HG03060 (cell line): ENCODE measurements at regions not wholly inside any gene's neighbourhood (a gene's known extent, or its start where the extent isn't known, plus 50 kb on each side); places are given as distances from the start of the nearest gene placed in this dataset.

Experiments
- ATAC-seq: cut with Tn5 transposase; IDR thresholded peaks from one replicate; pipeline ENCODE4 v1.9.1; 2021; ENCODE audit warnings: low read depth, moderate number of reproducible peaks; ENCODE audit not compliant: unreplicated experiment

- no peak for ATAC-seq
Measured at GRCh38 chr1:98221923-98222322, 301.1 kb upstream of the DPYD start.

DNA sequence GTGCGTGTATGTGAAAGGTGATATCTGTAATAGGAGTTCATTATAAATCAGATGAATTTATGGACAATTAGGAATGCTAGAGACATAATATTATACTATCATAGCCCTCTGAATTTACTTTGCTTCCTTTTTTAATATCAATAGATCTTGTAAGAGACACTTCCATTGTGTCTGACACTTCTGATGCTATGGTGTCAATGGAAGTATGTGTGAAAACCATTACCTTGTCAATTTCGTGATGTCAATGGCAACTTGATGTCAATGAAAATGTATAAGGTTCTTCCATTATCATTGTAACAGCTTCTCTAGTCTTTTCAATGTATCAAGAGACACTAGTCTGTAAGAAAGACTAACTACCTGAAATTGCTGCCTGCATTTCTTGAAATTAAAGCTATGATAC is 296.8 kb upstream of the DPYD start:
- ATAC-seq = no peak

DNA sequence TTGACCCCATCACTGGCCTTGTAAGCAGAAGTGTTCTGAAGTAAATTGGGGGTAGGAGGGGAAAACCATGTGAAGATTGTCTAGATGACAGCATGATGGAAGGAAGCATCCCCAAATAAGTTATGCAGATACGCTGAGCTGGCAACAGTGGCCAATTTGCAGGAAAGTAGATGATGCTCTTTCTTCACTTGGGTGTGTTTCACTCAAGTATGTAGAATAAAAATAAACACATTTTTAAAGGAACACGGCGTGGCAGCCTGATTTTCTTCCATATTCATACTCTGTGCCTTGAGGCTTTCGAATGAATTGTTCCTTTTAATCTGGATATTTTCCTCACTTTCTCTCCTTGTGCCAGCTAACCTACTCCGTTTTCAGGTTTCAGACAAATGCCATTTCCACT is 295.5 kb upstream of the DPYD start:
- ATAC-seq = no peak

GRCh38 chr1:98211271-98211845 is 290.5 kb upstream of the DPYD start:
- ATAC-seq = no peak

- ATAC-seq = no peak
Measured at GRCh38 chr1:98210563-98210962, 289.7 kb upstream of the DPYD start.

- ATAC-seq = no peak
Measured at GRCh38 chr1:98210064-98210463, 289.2 kb upstream of the DPYD start.

- ATAC-seq = no peak
Measured at GRCh38 chr1:98205291-98206017, 284.6 kb upstream of the DPYD start.

DNA sequence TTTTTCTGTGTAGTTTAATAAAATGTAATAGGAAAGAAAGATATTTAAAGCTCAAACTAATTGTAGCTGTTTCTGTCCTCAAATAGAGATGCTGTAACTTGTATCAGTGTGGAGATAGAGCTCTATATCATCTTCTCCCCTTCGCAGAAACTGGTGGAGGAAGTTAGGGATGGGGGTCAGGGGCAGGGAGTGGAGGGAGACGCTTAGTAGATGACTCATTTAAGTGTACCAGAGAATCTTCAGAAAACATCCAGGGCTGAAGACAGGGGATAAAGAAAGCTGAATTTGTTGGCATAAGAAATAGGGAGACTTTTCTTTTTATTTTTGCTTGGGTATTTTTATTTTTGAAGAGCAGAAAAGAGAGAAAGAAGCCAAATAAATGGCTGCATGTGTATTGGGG is 282.6 kb upstream of the DPYD start:
- no peak for ATAC-seq

GRCh38 chr1:98201666-98202081 is 280.8 kb upstream of the DPYD start:
- no peak for ATAC-seq

DNA sequence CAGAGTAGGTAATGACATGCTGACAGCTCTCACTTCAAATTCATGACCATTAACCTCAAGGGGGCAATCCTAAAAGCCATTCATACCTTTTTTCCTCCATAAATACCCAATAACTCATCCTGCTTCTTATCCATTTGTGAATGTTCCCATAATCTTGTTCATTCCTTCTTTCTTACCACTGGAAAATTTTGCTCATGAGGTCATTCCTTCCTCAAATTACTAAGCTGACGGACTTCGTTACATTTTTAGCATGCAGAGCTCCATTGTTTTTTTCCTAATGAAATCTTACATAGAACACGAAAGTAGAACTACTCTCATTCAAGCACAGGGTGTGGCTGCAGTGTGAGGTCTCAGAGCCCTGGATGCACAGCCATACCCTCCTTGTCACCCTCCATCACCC is 276.5 kb upstream of the DPYD start:
- ATAC-seq = no peak

DNA sequence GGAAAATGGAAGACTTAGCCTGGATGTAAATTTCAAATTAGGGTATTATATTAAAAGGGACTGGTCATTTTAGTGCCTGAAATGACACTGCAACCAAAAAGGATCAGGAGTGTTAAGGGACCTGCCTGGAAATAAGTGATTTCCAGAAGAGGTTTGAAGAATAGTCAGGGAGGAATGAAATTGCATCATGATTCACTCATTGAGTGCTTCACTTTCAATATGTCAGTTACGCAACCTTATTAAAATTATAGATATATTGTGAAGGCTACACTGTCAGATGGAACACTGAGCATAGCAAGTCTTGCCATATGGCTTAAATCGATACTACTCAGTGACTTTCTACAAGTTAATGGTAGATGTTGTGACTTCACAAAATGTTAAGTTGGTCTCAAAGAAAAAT is 275.2 kb upstream of the DPYD start:
- ATAC-seq = no peak

DNA sequence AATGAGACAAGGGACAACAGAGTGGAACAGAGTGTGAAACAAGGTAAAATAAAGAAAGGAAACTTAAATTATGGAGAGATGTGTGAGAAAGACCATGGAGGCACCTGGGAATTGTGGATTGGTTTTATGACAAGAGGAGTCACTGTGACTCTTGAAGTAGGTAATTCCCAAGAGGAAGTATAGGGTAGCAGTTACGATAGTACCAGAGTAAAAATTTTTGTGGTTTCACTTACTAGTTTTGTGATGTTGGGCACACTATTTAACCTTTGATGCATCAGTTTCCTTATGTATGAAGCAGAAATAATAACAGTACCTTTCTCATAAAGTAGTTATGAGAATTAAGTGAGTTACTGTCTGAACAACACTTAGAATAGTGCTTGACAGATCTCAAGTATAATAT is 267.9 kb upstream of the DPYD start:
- no peak for ATAC-seq

DNA sequence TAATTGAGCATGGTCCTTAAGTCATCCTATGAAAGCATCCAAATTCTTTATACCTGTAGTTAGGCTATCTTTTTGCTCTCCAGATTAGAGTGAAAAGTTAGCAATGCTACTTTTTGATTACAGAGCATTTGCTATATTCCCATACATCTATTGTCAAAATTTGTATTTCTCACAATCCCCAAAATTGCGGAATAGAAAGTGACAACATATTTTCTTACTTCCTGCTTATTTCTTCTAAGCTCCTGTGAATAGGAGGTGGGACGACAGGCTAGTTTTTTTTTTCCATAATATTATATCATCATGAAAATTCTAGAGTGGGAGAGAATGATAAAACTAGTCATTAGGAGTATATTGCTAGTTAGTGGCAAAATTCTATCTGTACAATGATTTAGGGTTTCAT is 264.0 kb upstream of the DPYD start:
- ATAC-seq = no peak

GRCh38 chr1:98181036-98181764 is 260.4 kb upstream of the DPYD start:
- no peak for ATAC-seq

- no peak for ATAC-seq
Measured at GRCh38 chr1:98179151-98179773, 258.4 kb upstream of the DPYD start.

DNA sequence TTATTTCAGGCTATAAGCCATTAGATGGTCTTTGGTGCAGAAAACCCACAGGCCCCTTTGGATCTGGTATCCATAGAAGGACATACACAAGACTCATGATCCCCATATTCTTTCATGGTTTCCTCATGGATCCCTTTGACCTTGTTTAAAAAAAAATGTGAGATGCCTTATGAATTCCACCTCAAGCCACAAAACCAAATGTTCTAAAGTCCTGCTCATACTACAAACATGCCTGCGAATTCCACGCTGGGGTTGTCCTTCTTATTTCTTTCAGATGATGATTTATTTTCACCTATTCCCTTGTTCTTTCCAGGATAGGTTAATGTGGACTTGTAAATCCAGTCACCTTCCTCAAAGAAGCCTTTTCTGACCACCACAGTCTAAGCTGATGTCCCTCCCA is 256.9 kb upstream of the DPYD start:
- no peak for ATAC-seq

GRCh38 chr1:98176936-98177335 is 256.1 kb upstream of the DPYD start:
- ATAC-seq = no peak

DNA sequence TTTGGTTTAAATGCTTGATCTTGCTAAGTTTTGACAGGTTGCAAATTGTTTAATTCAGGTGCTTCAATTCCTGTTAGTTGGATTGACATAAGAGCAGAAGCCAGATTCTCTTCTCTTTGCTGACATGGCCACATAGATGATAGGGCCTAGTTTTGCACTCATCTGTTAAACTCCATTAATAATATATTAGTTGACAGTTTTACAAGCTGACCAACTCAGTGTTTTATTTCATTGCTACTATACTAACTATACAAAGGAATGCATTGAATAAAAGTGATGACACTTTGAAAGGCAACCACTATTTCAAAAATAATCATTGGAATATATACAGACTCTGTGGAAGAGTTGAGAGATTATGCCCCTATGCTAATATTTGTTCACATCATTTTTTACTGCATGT is 255.6 kb upstream of the DPYD start:
- ATAC-seq = no peak

- no peak for ATAC-seq
Measured at GRCh38 chr1:98172578-98172977, 251.7 kb upstream of the DPYD start.

DNA sequence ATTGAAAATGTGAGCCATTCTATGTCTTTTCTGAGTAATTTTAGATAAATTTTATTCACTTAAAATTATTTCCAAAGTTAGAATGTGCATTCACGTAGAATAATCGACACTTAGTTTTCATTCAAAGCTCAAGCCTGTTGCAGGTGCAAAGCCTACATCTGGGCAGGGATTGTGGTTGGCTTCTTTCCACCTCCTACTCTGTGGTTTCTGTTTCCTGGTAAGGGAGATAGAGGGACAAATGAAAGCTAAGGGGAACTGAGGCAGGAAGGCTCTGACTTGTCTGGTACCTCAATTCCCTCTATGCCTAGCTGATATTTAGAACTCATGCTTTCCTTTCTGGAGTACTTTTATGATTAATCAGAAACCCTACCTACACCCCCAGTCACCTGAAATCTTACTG is 251.2 kb upstream of the DPYD start:
- ATAC-seq = no peak

DNA sequence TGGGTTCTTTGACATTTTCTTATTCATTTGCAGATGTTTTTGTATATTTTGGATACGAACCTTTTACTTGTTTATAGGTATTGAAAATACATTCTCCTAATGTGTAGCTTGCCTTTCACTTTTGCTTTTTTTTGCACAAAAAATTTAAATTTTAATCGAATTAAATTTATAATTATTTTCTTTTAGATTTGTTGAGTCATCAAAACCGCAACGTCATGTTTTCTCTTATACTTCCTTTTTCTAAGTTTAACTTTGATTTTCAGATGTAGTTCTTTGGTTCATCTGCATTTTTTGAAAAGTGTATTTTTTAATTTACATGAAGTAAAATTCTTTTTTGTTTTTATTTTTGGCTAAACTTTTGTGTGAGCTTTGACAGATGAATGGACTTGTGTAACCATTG is 243.7 kb upstream of the DPYD start:
- ATAC-seq = no peak
